NB4 (cell line): ENCODE measurements at regions not wholly inside any gene's neighbourhood (a gene's known extent, or its start where the extent isn't known, plus 50 kb on each side); places are given as distances from the start of the nearest gene placed in this dataset.

Experiments
- TF ChIP-seq, protein P1 (sequence below): IDR thresholded peaks from one replicate; pipeline ENCODE4 v1.5.1; 2012; ENCODE audit warnings: low read depth, low read length
- TF ChIP-seq, protein P2 (sequence below): IDR thresholded peaks from 2 replicates; pipeline ENCODE4 v1.6.1; 2011; ENCODE audit warnings: low read depth, low read length

DNA sequence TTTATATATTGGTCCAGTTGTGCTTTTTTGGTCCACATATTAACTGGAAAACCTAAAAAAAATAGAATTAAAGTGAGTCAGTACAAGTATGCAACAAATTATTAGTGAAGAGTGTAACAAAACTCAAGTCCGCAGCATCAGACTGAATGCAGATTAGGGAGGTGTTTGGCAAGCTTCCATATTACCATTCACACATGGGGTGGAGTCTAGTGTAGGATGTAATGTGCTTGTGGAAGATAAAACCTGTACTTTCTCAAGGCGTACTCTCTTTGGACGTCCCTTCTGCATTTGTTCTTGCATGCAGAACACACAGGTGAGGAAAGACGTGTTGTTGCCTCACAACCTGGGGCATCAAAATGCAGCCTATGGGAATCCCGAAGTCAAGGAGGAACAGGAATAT lies 668.7 kb downstream of the MRPL39 start:
- TF ChIP-seq, protein P1, sequence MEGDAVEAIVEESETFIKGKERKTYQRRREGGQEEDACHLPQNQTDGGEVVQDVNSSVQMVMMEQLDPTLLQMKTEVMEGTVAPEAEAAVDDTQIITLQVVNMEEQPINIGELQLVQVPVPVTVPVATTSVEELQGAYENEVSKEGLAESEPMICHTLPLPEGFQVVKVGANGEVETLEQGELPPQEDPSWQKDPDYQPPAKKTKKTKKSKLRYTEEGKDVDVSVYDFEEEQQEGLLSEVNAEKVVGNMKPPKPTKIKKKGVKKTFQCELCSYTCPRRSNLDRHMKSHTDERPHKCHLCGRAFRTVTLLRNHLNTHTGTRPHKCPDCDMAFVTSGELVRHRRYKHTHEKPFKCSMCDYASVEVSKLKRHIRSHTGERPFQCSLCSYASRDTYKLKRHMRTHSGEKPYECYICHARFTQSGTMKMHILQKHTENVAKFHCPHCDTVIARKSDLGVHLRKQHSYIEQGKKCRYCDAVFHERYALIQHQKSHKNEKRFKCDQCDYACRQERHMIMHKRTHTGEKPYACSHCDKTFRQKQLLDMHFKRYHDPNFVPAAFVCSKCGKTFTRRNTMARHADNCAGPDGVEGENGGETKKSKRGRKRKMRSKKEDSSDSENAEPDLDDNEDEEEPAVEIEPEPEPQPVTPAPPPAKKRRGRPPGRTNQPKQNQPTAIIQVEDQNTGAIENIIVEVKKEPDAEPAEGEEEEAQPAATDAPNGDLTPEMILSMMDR = no peak
- TF ChIP-seq, protein P2, sequence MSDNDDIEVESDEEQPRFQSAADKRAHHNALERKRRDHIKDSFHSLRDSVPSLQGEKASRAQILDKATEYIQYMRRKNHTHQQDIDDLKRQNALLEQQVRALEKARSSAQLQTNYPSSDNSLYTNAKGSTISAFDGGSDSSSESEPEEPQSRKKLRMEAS = no peak
